ENCODE measurements at regions not wholly inside any gene's neighbourhood (a gene's known extent, or its start where the extent isn't known, plus 50 kb on each side); places are given as distances from the start of the nearest gene placed in this dataset.
"Not testable (repeated sequence)": the region's sequence is repeated elsewhere in the genome, so short reads cannot be mapped to it uniquely, and the experiment has no call there.

- Histone ChIP-seq H3K9ac (ENCODE audit: low read length) (no peak overlapping the region), H3K4me1 (ENCODE audit: control insufficient read depth, insufficient read depth, low read length) (no peaks in the 10 kb centered on the region), H3K27me3 (ENCODE audit: control insufficient read depth, insufficient read depth, low read length) (no peaks in the 10 kb centered on the region), H3K27ac (ENCODE audit: low read depth, low read length) (no peak overlapping the region), H3K36me3 (ENCODE audit: control insufficient read depth, insufficient read depth, low read length) (no peaks in the 10 kb centered on the region), H3K4me3 (ENCODE audit: low read length) (no peak overlapping the region)
These were observed 117.1 kb upstream of the ZNF91 start for GRCh38 chr19:23512151-23512925.

GRCh38 chr19:23509686-23510450 lies 114.6 kb upstream of the ZNF91 start:
- H3K27me3 ChIP-seq (ENCODE audit: control insufficient read depth, insufficient read depth, low read length) = no peaks in the 10 kb centered on the region
- no peak overlapping the region for H3K27ac ChIP-seq (ENCODE audit: low read depth, low read length)
- H3K4me1 ChIP-seq (ENCODE audit: control insufficient read depth, insufficient read depth, low read length) = no peaks in the 10 kb centered on the region
- no peaks in the 10 kb centered on the region for H3K36me3 ChIP-seq (ENCODE audit: control insufficient read depth, insufficient read depth, low read length)
- no peak overlapping the region for H3K9ac ChIP-seq (ENCODE audit: low read length)
- H3K4me3 ChIP-seq (ENCODE audit: low read length) = no peak overlapping the region

GRCh38 chr19:23507446-23507845 lies 112.2 kb upstream of the ZNF91 start:
- Histone ChIP-seq H3K9ac (ENCODE audit: low read length) (no peak overlapping the region), H3K4me1 (ENCODE audit: control insufficient read depth, insufficient read depth, low read length) (no peaks in the 10 kb centered on the region), H3K27me3 (ENCODE audit: control insufficient read depth, insufficient read depth, low read length) (no peaks in the 10 kb centered on the region), H3K4me3 (ENCODE audit: low read length) (no peak overlapping the region), H3K27ac (ENCODE audit: low read depth, low read length) (no peak overlapping the region), H3K36me3 (ENCODE audit: control insufficient read depth, insufficient read depth, low read length) (no peaks in the 10 kb centered on the region)

GRCh38 chr19:23505738-23506137 lies 110.5 kb upstream of the ZNF91 start:
- Histone ChIP-seq H3K4me1 (ENCODE audit: control insufficient read depth, insufficient read depth, low read length) (no peaks in the 10 kb centered on the region), H3K27me3 (ENCODE audit: control insufficient read depth, insufficient read depth, low read length) (no peaks in the 10 kb centered on the region), H3K27ac (ENCODE audit: low read depth, low read length) (no peak overlapping the region), H3K9ac (ENCODE audit: low read length) (no peak overlapping the region), H3K4me3 (ENCODE audit: low read length) (no peak overlapping the region), H3K36me3 (ENCODE audit: control insufficient read depth, insufficient read depth, low read length) (no peaks in the 10 kb centered on the region)

GRCh38 chr19:23482829-23483228 lies 87.6 kb upstream of the ZNF91 start:
- no peaks in the 10 kb centered on the region for H3K27me3 ChIP-seq (ENCODE audit: control insufficient read depth, insufficient read depth, low read length)
- H3K9ac ChIP-seq (ENCODE audit: low read length) = no peak overlapping the region
- no peaks in the 10 kb centered on the region for H3K4me1 ChIP-seq (ENCODE audit: control insufficient read depth, insufficient read depth, low read length)
- no peak overlapping the region for H3K27ac ChIP-seq (ENCODE audit: low read depth, low read length)
- H3K36me3 ChIP-seq (ENCODE audit: control insufficient read depth, insufficient read depth, low read length) = no peaks in the 10 kb centered on the region
- no peak overlapping the region for H3K4me3 ChIP-seq (ENCODE audit: low read length)

GRCh38 chr19:23481043-23481442 lies 85.8 kb upstream of the ZNF91 start:
- H3K4me3 ChIP-seq (ENCODE audit: low read length) = no peak overlapping the region
- no peaks in the 10 kb centered on the region for H3K36me3 ChIP-seq (ENCODE audit: control insufficient read depth, insufficient read depth, low read length)
- no peaks in the 10 kb centered on the region for H3K27me3 ChIP-seq (ENCODE audit: control insufficient read depth, insufficient read depth, low read length)
- no peaks in the 10 kb centered on the region for H3K4me1 ChIP-seq (ENCODE audit: control insufficient read depth, insufficient read depth, low read length)
- H3K27ac ChIP-seq (ENCODE audit: low read depth, low read length) = no peak overlapping the region
- H3K9ac ChIP-seq (ENCODE audit: low read length) = no peak overlapping the region

GRCh38 chr19:23475477-23475876 lies 80.2 kb upstream of the ZNF91 start:
- Histone ChIP-seq H3K36me3 (ENCODE audit: control insufficient read depth, insufficient read depth, low read length) (no peaks in the 10 kb centered on the region), H3K27me3 (ENCODE audit: control insufficient read depth, insufficient read depth, low read length) (no peaks in the 10 kb centered on the region), H3K9ac (ENCODE audit: low read length) (no peak overlapping the region), H3K4me3 (ENCODE audit: low read length) (no peak overlapping the region), H3K4me1 (ENCODE audit: control insufficient read depth, insufficient read depth, low read length) (no peaks in the 10 kb centered on the region), H3K27ac (ENCODE audit: low read depth, low read length) (no peak overlapping the region)

GRCh38 chr19:23474761-23475160 lies 79.5 kb upstream of the ZNF91 start:
- H3K36me3 ChIP-seq (ENCODE audit: control insufficient read depth, insufficient read depth, low read length) = no peaks in the 10 kb centered on the region
- H3K4me3 ChIP-seq (ENCODE audit: low read length) = no peak overlapping the region
- H3K27ac ChIP-seq (ENCODE audit: low read depth, low read length) = no peak overlapping the region
- H3K27me3 ChIP-seq (ENCODE audit: control insufficient read depth, insufficient read depth, low read length) = no peaks in the 10 kb centered on the region
- H3K9ac ChIP-seq (ENCODE audit: low read length) = no peak overlapping the region
- no peaks in the 10 kb centered on the region for H3K4me1 ChIP-seq (ENCODE audit: control insufficient read depth, insufficient read depth, low read length)

- H3K9ac ChIP-seq (ENCODE audit: low read length) = no peak overlapping the region
- H3K4me3 ChIP-seq (ENCODE audit: low read length) = no peak overlapping the region
- H3K36me3 ChIP-seq (ENCODE audit: control insufficient read depth, insufficient read depth, low read length) = no peaks in the 10 kb centered on the region
- H3K27me3 ChIP-seq (ENCODE audit: control insufficient read depth, insufficient read depth, low read length) = no peaks in the 10 kb centered on the region
- H3K27ac ChIP-seq (ENCODE audit: low read depth, low read length) = no peak overlapping the region
- no peaks in the 10 kb centered on the region for H3K4me1 ChIP-seq (ENCODE audit: control insufficient read depth, insufficient read depth, low read length)
These were observed 78.9 kb upstream of the ZNF91 start for GRCh38 chr19:23474172-23474571.

GRCh38 chr19:23470873-23471545 lies 75.7 kb upstream of the ZNF91 start:
- no peak overlapping the region for H3K27ac ChIP-seq (ENCODE audit: low read depth, low read length)
- H3K4me1 ChIP-seq (ENCODE audit: control insufficient read depth, insufficient read depth, low read length) = no peaks in the 10 kb centered on the region
- no peaks in the 10 kb centered on the region for H3K36me3 ChIP-seq (ENCODE audit: control insufficient read depth, insufficient read depth, low read length)
- H3K9ac ChIP-seq (ENCODE audit: low read length) = no peak overlapping the region
- H3K4me3 ChIP-seq (ENCODE audit: low read length) = peak overlapping the region; percentile 47
- no peaks in the 10 kb centered on the region for H3K27me3 ChIP-seq (ENCODE audit: control insufficient read depth, insufficient read depth, low read length)

GRCh38 chr19:23464349-23464748 lies 69.1 kb upstream of the ZNF91 start:
- not testable (repeated sequence) for H3K4me3 ChIP-seq (ENCODE audit: low read length); H3K4me1 ChIP-seq (ENCODE audit: control insufficient read depth, insufficient read depth, low read length); H3K36me3 ChIP-seq (ENCODE audit: control insufficient read depth, insufficient read depth, low read length); H3K9ac ChIP-seq (ENCODE audit: low read length); H3K27ac ChIP-seq (ENCODE audit: low read depth, low read length); H3K27me3 ChIP-seq (ENCODE audit: control insufficient read depth, insufficient read depth, low read length)

- Histone ChIP-seq H3K4me3 (ENCODE audit: low read length) (no peak overlapping the region), H3K9ac (ENCODE audit: low read length) (no peak overlapping the region), H3K27me3 (ENCODE audit: control insufficient read depth, insufficient read depth, low read length) (no peaks in the 10 kb centered on the region), H3K36me3 (ENCODE audit: control insufficient read depth, insufficient read depth, low read length) (no peaks in the 10 kb centered on the region), H3K27ac (ENCODE audit: low read depth, low read length) (no peak overlapping the region), H3K4me1 (ENCODE audit: control insufficient read depth, insufficient read depth, low read length) (no peaks in the 10 kb centered on the region)
These were observed 65.8 kb upstream of the ZNF91 start for GRCh38 chr19:23461120-23461519.

All from rectal smooth muscle tissue (tissue), 1 donor.